HFF-Myc (cell line): ENCODE measurements at regions not wholly inside any gene's neighbourhood (a gene's known extent, or its start where the extent isn't known, plus 50 kb on each side); places are given as distances from the start of the nearest gene placed in this dataset.
"Not testable (repeated sequence)": the region's sequence is repeated elsewhere in the genome, so short reads cannot be mapped to it uniquely, and the experiment has no call there.

Experiments used
- DNase-seq: peaks from one replicate; pipeline ENCODE4 v3.0.0-alpha.2; 2011; ENCODE audit warnings: low read depth; ENCODE audit errors: extremely low read depth
- H3K4me3 ChIP-seq: replicated peaks from 2 replicates; pipeline ENCODE4 v1.5.1; 2011; ENCODE audit warnings: low read depth, mild to moderate bottlenecking, control low read depth, low read length
- CTCF ChIP-seq: IDR thresholded peaks from 2 replicates; pipeline ENCODE4 v1.5.1; 2012; ENCODE audit warnings: mild to moderate bottlenecking, low read depth, low read length, control low read depth; ENCODE audit errors: missing control alignments

- no peak for TF ChIP-seq CTCF
- H3K4me3 ChIP-seq = no peak overlapping the region
- DNase-seq = no peak
These were observed 224.3 kb upstream of the SOX2 start for GRCh38 chr3:181487236-181487978.

- TF ChIP-seq CTCF = no peak
- H3K4me3 ChIP-seq = no peak overlapping the region
- no peak for DNase-seq
These were observed 225.4 kb upstream of the SOX2 start for GRCh38 chr3:181486141-181486885.

- no peak for DNase-seq
- H3K4me3 ChIP-seq = no peak overlapping the region
- no peak for TF ChIP-seq CTCF
These were observed 227.7 kb upstream of the SOX2 start for GRCh38 chr3:181484026-181484425.

GRCh38 chr3:181475146-181475545 lies 236.6 kb upstream of the SOX2 start:
- H3K4me3 ChIP-seq, DNase-seq: not testable (repeated sequence)

- no peak for TF ChIP-seq CTCF
- H3K4me3 ChIP-seq = no peak overlapping the region
- no peak for DNase-seq
These were observed 241.4 kb upstream of the SOX2 start for GRCh38 chr3:181470349-181470748.

GRCh38 chr3:181464033-181464694 lies 247.6 kb upstream of the SOX2 start:
- no peak for TF ChIP-seq CTCF
- no peak for DNase-seq
- no peak overlapping the region for H3K4me3 ChIP-seq

GRCh38 chr3:181461381-181461780 lies 250.3 kb upstream of the SOX2 start:
- no peak for TF ChIP-seq CTCF
- H3K4me3 ChIP-seq = no peak overlapping the region
- DNase-seq = no peak
